RWPE1 (cell line): ENCODE measurements at regions not wholly inside any gene's neighbourhood (a gene's known extent, or its start where the extent isn't known, plus 50 kb on each side); places are given as distances from the start of the nearest gene placed in this dataset.

Experiments
- CTCF ChIA-PET: fragments of 350-600 bp; sonication (Branson Sonifier 250); formaldehyde crosslinking; extraction: SDS; loops from one replicate; lab custom pipeline; 2021; lab: Yijun Ruan, JAX
- POLR2A ChIA-PET: fragments of 400-600 bp; formaldehyde crosslinking; extraction: SDS; loops from one replicate; lab custom pipeline; 2020; ENCODE audit warnings: antibody characterized with exemption; ENCODE audit not compliant: low non-redundant PET; lab: Yijun Ruan, JAX
- DNase-seq: peaks from one replicate; pipeline ENCODE4 v3.0.0; 2012; ENCODE audit warnings: low spot score
- H3K27ac ChIP-seq: fragments of 450-650 bp; 2 replicates; pipeline ENCODE4 v1.5.1; 2017
- CTCF ChIP-seq: fragments of 450-650 bp; conservative IDR thresholded peaks from 2 replicates; pipeline ENCODE4 v1.5.1; 2017; ENCODE audit warnings: low read depth, mild to moderate bottlenecking

DNA sequence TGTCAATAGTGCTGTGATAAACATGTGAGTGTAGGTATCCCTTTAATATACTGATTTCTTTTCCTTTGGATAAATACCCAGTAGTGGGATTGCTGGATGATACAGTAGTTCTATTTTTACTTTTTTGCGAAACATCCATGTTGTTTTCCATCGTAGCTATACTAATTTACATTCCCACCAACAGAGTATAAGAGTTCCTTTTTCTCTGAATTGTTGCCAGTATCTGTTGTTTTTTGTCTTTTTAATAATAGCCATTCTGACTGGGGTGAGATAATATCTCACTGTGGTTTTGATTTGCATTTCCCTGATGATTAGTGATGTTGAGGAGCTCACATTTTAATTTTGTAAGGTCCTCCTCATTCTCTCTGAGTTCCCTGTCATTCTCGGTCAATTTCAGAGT lies 71.1 kb upstream of the NFIL3 start:
- DNase-seq = no peak
- ChIA-PET POLR2A (no interaction called here), CTCF (no interaction called here)
- no peak for TF ChIP-seq CTCF
- H3K27ac ChIP-seq = no peak overlapping the region

DNA sequence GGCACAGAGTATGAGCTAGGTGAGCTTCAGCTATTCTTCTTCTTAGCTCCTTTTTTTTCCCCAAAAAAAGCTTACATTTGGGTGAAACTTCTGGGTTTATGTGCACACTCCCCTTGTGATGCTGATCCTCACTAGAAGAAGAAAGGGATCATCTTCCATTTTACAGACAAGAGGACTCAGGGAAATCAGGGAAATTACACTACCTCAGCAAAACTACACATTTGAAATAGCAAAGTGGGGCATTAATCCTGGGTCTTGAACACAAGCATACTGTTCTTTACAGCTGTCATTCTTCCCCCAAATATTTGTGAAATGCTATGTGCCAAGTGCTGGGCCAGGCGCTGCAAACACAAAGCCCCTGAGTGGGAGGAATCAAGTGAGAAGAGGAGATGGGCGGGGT lies 68.6 kb upstream of the NFIL3 start:
- POLR2A ChIA-PET = no interaction called here
- no peak overlapping the region for H3K27ac ChIP-seq
- no peak for TF ChIP-seq CTCF
- CTCF ChIA-PET = interaction anchor here (0.6 kb wide), 1 partner anchor 24 kb away, joined by 3 read pairs; no protein-coding TSS in a partner anchor
- DNase-seq = no peak

- CTCF ChIA-PET = interaction anchor here (0.6 kb wide), 1 partner anchor 25 kb away, joined by 3 read pairs; no protein-coding TSS in a partner anchor
- TF ChIP-seq CTCF = no peak
- POLR2A ChIA-PET = no interaction called here
- H3K27ac ChIP-seq = no peak overlapping the region
- DNase-seq = no peak
Observed at GRCh38 chr9:91491624-91492023, 68.0 kb upstream of the NFIL3 start.

- H3K27ac ChIP-seq = no peak overlapping the region
- no peak for TF ChIP-seq CTCF
- no peak for DNase-seq
- ChIA-PET POLR2A (no interaction called here), CTCF (interaction anchor here (0.5 kb wide), 1 partner anchor 44 kb away, joined by 3 read pairs; no protein-coding TSS in a partner anchor)
Observed at GRCh38 chr9:91489361-91489899, 65.8 kb upstream of the NFIL3 start.

- TF ChIP-seq CTCF = no peak
- ChIA-PET CTCF (no interaction called here), POLR2A (no interaction called here)
- no peak overlapping the region for H3K27ac ChIP-seq
- DNase-seq = no peak
Observed at GRCh38 chr9:91488341-91488740, 64.7 kb upstream of the NFIL3 start.

- H3K27ac ChIP-seq = no peak overlapping the region
- no peak for DNase-seq
- ChIA-PET CTCF (no interaction called here), POLR2A (no interaction called here)
- no peak for TF ChIP-seq CTCF
Observed at GRCh38 chr9:91486699-91487497, 63.3 kb upstream of the NFIL3 start.
